HCT116 (cell line): ENCODE measurements at regions not wholly inside any gene's neighbourhood (a gene's known extent, or its start where the extent isn't known, plus 50 kb on each side); places are given as distances from the start of the nearest gene placed in this dataset.

Source experiments
- TF ChIP-seq, protein P1 (sequence below), 3 experiments: fragments of 200-600 bp in 1 of 3; sonication (generic) in 1 of 3; IDR thresholded peaks in 2 of 3; conservative IDR thresholded peaks in 1 of 3; 2 replicates each; pipeline ENCODE4 v1.5.1; 2012 to 2017; ENCODE audit warnings: low read depth in 2 of 3, low read length in 2 of 3, antibody characterized with exemption in 1 of 3, borderline replicate concordance in 1 of 3, control low read depth in 1 of 3, mild to moderate bottlenecking in 1 of 3, mixed read lengths in 1 of 3, mixed run types in 1 of 3, moderate library complexity in 1 of 3; ENCODE audit not compliant: insufficient read depth in 1 of 3
- TF ChIP-seq, protein P2 (sequence below): IDR thresholded peaks from 2 replicates; pipeline ENCODE4 v1.6.1; 2012

DNA sequence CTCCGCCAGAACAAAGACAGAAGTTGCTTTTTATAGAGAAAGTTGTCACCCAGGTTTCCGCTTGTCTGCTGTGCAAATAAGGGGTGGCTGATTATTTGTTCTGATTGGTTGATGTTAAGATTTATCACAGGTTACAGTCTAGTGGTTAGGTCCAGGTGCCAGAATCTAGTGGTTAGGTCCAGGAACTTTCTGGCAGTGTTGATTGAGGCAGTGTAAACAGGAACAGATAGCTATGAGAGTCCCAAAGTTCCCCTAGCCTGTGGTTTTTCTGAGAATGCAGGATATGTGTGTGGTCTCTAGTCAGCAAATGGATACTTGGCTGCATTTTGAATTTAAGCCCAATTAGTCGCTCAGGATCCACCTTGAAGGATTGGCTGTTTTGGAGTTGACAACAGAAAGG is 148.0 kb downstream of the TMEM200A start:
- TF ChIP-seq, protein P1, sequence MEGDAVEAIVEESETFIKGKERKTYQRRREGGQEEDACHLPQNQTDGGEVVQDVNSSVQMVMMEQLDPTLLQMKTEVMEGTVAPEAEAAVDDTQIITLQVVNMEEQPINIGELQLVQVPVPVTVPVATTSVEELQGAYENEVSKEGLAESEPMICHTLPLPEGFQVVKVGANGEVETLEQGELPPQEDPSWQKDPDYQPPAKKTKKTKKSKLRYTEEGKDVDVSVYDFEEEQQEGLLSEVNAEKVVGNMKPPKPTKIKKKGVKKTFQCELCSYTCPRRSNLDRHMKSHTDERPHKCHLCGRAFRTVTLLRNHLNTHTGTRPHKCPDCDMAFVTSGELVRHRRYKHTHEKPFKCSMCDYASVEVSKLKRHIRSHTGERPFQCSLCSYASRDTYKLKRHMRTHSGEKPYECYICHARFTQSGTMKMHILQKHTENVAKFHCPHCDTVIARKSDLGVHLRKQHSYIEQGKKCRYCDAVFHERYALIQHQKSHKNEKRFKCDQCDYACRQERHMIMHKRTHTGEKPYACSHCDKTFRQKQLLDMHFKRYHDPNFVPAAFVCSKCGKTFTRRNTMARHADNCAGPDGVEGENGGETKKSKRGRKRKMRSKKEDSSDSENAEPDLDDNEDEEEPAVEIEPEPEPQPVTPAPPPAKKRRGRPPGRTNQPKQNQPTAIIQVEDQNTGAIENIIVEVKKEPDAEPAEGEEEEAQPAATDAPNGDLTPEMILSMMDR (IDR thresholded peaks at IDR 0.05 in 2 of 3, conservative IDR thresholded peaks at IDR 0.05 in 1 of 3; ENCODE audit: borderline replicate concordance in 1 of 3, insufficient read depth in 1 of 3, low read depth in 2 of 3, low read length in 2 of 3) = no peak
- TF ChIP-seq, protein P2, sequence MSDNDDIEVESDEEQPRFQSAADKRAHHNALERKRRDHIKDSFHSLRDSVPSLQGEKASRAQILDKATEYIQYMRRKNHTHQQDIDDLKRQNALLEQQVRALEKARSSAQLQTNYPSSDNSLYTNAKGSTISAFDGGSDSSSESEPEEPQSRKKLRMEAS = no peak
